Activated CD8-positive, alpha-beta T cell treated with anti-CD3 and anti-CD28 coated beads, Interleukin-2, amount 10 ng/mL, durations not matched to agents 7 days and 5 days (primary cell): ENCODE measurements at regions not wholly inside any gene's neighbourhood (a gene's known extent, or its start where the extent isn't known, plus 50 kb on each side); places are given as distances from the start of the nearest gene placed in this dataset.

Source experiments
- ATAC-seq: fragments of 150-1000 bp; cut with Tn5 transposase; one replicate; pipeline ENCODE4 v1.10.0; 2021; ENCODE audit warnings: moderate library complexity
- CTCF ChIA-PET: fragments of 350-600 bp; sonication (Branson Sonifier 250); formaldehyde crosslinking; loops from one replicate; lab custom pipeline; 2021; ENCODE audit warnings: antibody characterized with exemption; lab: Charles Lee
- POLR2A ChIA-PET: fragments of 350-600 bp; sonication (Branson Sonifier 250); formaldehyde crosslinking; loops from one replicate; lab custom pipeline; 2021; ENCODE audit warnings: antibody characterized with exemption; lab: Charles Lee
- DNase-seq: peaks from one replicate; pipeline ENCODE4 v3.0.0-alpha.2; 2020
- H3K27ac Mint-ChIP-seq: one replicate; pipeline ENCODE4 v1.8.0; 2021; ENCODE audit warnings: mild to moderate bottlenecking, mixed read lengths
- H3K27me3 Mint-ChIP-seq: one replicate; pipeline ENCODE4 v1.8.0; 2021; ENCODE audit warnings: low read depth, mixed read lengths
- H3K36me3 Mint-ChIP-seq: one replicate; pipeline ENCODE4 v1.8.0; 2021; ENCODE audit warnings: low read depth, mixed read lengths
- H3K4me1 Mint-ChIP-seq: one replicate; pipeline ENCODE4 v1.8.0; 2021; ENCODE audit warnings: low read depth, mixed read lengths
- H3K4me3 Mint-ChIP-seq: one replicate; pipeline ENCODE4 v1.8.0; 2021; ENCODE audit warnings: mild to moderate bottlenecking, mixed read lengths
- H3K9me3 Mint-ChIP-seq: one replicate; pipeline ENCODE4 v1.8.0; 2022; ENCODE audit warnings: mixed read lengths; ENCODE audit not compliant: insufficient read depth

DNA sequence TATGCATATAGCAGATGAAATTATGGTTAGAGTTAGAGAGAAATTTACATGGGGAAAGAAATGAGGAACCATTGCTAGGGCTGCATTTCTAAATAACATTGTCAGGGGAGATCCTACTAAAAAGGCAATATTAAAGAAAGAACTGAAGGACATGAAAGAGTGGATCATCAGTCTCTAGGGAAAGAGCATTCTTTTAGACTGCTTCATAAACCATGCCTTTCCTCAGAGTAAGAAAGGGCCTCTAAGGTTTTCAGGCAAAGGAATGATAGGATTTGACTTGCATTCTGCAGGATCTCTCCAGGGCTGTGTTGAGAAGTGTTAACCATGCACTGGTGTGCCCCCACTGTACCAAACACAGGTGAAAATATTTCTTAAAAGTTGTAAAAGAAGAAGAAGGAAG lies 385.4 kb upstream of the MAD2L1 start:
- Mint-ChIP-seq H3K9me3 (no peaks in the 10 kb centered on the region), H3K27me3 (no peaks in the 10 kb centered on the region), H3K36me3 (no peaks in the 10 kb centered on the region), H3K4me3 (no peak overlapping the region), H3K4me1 (no peaks in the 10 kb centered on the region), H3K27ac (no peak overlapping the region)
- ChIA-PET CTCF (no interaction called here), POLR2A (no interaction called here)
- ATAC-seq (no peak), DNase-seq (no peak)

DNA sequence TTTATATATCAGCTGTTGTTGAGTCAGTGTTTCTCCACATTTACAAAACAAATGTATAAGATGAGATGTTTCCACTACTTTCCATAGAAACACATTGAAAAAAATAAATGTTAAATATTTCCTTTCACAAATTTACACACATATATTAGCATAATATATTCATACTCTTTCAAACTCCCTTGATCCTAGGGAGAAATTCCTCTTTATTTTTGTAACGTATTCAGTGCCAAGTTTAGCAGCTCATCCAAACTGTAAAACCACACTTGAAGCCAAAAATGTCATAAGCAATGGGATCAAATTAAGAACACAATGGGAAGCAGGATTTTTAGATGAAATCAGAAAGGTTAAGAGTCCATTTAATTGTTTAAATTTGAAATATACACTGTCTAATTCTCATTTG lies 381.1 kb upstream of the MAD2L1 start:
- Mint-ChIP-seq H3K4me3 (no peak overlapping the region), H3K27me3 (no peaks in the 10 kb centered on the region), H3K27ac (no peak overlapping the region), H3K9me3 (no peaks in the 10 kb centered on the region), H3K36me3 (no peaks in the 10 kb centered on the region), H3K4me1 (no peaks in the 10 kb centered on the region)
- no peak for DNase-seq
- no peak for ATAC-seq
- POLR2A ChIA-PET, result no interaction called here
- CTCF ChIA-PET, result no interaction called here

DNA sequence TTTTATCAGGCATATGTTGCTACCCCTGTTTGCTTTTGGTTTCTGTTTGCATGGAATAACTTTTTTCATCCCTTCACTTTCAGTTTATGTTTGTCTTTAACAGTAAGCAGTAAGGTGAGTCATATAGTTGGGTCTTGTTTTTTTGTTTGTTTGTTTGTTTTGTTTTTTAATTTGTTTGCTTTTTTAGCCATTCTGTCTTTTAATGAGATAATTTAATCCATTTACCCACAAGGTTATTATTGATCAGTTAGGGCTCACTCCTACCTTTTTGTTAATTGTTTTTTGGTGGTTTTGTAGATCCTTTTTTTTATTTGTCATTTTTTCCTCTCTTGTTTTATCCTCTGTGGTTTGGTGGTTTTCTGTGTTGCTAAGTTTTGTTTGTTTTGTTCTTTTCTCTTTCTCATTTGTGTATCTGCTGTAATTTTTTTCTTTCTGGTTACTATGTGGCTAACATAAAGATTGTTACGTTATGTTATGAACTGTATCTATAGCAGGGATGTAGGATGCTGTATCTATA lies 379.5 kb upstream of the MAD2L1 start:
- Mint-ChIP-seq H3K4me3 (no peak overlapping the region), H3K27ac (no peak overlapping the region), H3K9me3 (no peaks in the 10 kb centered on the region), H3K4me1 (no peaks in the 10 kb centered on the region), H3K36me3 (no peaks in the 10 kb centered on the region), H3K27me3 (no peaks in the 10 kb centered on the region)
- no peak for DNase-seq
- CTCF ChIA-PET, result no interaction called here
- POLR2A ChIA-PET, result no interaction called here
- no peak for ATAC-seq

DNA sequence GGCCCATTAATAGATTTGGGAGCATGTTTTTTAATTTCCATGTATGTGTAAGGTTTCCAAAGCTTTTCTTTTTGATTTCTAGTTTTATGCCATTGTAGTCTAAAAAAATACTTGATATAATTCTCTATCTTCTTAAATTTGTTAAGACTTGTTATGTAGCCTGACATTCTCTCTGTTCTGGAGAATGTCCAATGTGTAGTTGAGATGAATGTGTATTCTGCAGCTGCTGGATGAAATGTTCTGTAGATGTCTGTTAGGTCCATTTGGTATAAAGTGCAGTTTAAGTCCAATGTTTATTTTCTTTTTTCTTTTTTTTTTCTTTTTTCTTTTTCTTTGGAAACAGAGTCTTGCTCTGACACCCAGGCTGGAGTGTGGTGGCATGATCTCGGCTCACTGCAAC lies 378.5 kb upstream of the MAD2L1 start:
- no peaks in the 10 kb centered on the region for H3K4me1 Mint-ChIP-seq
- H3K4me3 Mint-ChIP-seq, result no peak overlapping the region
- H3K9me3 Mint-ChIP-seq, result no peaks in the 10 kb centered on the region
- ChIA-PET CTCF (no interaction called here), POLR2A (no interaction called here)
- no peak overlapping the region for H3K27ac Mint-ChIP-seq
- no peaks in the 10 kb centered on the region for H3K36me3 Mint-ChIP-seq
- DNase-seq (no peak), ATAC-seq (no peak)
- H3K27me3 Mint-ChIP-seq, result no peaks in the 10 kb centered on the region

DNA sequence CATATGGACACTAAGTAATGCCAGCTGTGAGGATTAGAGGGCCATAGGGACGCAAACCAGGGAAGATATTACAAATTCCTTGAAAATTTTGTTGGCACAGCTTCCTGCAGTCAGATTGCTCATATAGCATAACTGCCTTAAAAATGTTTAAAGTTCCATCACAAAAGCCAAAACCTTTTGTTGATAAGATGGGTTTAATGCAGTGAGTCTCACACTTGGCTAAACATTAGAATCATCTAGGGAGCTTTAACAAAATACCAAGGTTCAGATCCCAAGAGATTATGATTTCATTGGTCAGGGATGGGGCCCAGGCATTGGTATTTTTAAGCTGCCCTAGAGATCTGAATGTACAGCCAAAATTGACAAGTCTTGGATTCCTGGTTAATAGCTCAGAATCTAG lies 376.5 kb upstream of the MAD2L1 start:
- Mint-ChIP-seq H3K27ac (no peak overlapping the region), H3K36me3 (no peaks in the 10 kb centered on the region), H3K9me3 (no peaks in the 10 kb centered on the region), H3K4me1 (no peaks in the 10 kb centered on the region), H3K27me3 (no peaks in the 10 kb centered on the region), H3K4me3 (no peak overlapping the region)
- ATAC-seq, result no peak
- ChIA-PET POLR2A (no interaction called here), CTCF (no interaction called here)
- DNase-seq, result no peak

DNA sequence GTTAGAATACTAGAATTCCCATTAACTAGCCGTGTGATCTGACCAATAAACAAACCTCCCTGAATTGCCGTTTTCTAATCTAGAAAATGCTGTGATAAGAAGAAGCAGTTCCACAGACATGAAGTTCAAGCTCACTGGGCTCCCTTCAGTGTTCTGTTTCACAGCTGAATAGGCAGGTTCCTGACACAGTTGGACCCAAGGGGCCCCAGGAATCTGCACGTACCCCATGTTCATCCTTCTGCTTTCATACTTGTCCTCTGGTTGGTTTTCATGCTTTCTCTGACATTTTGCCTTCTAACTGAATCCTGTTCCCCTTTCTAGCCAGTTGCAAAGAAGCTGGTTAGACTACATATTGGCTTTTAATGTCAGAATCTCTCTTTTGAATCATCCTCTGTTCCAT lies 374.1 kb upstream of the MAD2L1 start:
- no peak overlapping the region for H3K4me3 Mint-ChIP-seq
- ChIA-PET POLR2A (no interaction called here), CTCF (no interaction called here)
- H3K36me3 Mint-ChIP-seq, result no peaks in the 10 kb centered on the region
- H3K9me3 Mint-ChIP-seq, result no peaks in the 10 kb centered on the region
- H3K4me1 Mint-ChIP-seq, result no peaks in the 10 kb centered on the region
- no peaks in the 10 kb centered on the region for H3K27me3 Mint-ChIP-seq
- ATAC-seq (no peak), DNase-seq (no peak)
- no peak overlapping the region for H3K27ac Mint-ChIP-seq

DNA sequence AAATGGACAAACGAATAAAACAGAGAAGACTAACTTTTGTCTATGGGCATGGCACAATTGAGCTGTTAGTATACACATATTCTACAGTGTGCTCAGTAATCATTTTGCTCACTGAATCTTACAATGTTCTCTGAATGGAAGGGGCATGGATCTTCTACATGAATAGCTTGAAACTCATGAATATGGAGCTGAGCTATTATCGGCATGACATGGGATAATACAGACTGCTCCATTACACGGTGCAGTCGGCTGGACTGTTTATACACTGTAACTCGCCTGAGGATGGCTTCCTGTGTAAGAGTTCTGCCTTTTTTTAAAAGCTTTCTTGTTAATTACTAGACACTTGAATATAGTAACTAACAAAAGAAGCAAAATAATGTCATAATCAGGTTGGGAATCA lies 368.5 kb upstream of the MAD2L1 start:
- Mint-ChIP-seq H3K4me1 (no peaks in the 10 kb centered on the region), H3K27ac (no peak overlapping the region), H3K36me3 (no peaks in the 10 kb centered on the region), H3K27me3 (no peaks in the 10 kb centered on the region), H3K9me3 (no peaks in the 10 kb centered on the region), H3K4me3 (no peak overlapping the region)
- DNase-seq (no peak), ATAC-seq (no peak)
- ChIA-PET CTCF (no interaction called here), POLR2A (no interaction called here)

DNA sequence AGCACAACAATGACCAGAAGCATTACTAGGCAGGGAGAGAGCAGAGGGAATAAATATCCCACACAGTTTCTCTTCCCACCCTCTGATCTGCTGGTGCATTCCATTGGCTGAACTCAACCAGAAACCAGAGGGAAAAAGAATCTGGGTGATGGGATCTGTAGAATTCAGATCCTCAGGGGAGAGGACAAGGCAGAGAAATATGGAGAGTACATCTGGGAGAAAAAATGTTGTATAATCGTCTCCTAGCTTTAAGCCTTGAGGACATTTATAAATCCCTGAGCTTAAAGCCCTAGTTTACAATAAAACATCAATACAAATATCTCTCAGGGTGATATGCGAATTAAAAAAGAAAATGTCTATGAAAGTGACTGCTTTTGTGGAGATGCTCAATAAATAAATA lies 368.1 kb upstream of the MAD2L1 start:
- Mint-ChIP-seq H3K27ac (no peak overlapping the region), H3K36me3 (no peaks in the 10 kb centered on the region), H3K27me3 (no peaks in the 10 kb centered on the region), H3K4me3 (no peak overlapping the region), H3K4me1 (no peaks in the 10 kb centered on the region), H3K9me3 (no peaks in the 10 kb centered on the region)
- DNase-seq, result no peak
- ATAC-seq, result no peak
- POLR2A ChIA-PET, result no interaction called here
- CTCF ChIA-PET, result no interaction called here

DNA sequence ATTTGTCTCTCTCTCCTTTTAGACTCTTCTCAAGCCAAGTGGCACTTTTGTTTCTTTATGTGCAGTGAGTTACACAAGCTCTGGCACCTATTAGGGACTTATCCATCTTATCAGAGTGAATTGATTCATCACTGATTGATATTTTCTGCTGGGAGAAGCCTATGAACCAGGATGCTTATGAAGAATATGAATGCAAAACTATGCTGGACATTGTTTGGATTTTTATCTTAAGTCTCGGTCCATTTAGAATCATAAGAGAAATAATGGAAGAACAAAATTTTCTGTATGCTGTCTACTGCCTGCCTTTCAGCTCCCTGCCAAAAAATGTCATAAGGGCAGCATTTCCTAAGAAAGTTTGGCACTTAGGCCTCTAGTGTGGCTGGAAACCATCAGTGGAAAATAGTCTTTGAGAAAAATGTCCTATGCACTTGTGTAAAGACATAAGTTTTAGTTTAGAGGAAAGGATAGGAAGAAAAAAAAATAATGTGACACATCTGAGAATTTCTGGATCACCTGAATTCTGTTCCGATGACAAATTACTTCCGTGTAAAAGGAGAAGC lies 365.7 kb upstream of the MAD2L1 start:
- Mint-ChIP-seq H3K4me1 (no peaks in the 10 kb centered on the region), H3K27me3 (no peaks in the 10 kb centered on the region), H3K36me3 (no peaks in the 10 kb centered on the region), H3K9me3 (no peaks in the 10 kb centered on the region), H3K4me3 (no peak overlapping the region), H3K27ac (no peak overlapping the region)
- ATAC-seq, result no peak
- ChIA-PET POLR2A (no interaction called here), CTCF (no interaction called here)
- no peak for DNase-seq

DNA sequence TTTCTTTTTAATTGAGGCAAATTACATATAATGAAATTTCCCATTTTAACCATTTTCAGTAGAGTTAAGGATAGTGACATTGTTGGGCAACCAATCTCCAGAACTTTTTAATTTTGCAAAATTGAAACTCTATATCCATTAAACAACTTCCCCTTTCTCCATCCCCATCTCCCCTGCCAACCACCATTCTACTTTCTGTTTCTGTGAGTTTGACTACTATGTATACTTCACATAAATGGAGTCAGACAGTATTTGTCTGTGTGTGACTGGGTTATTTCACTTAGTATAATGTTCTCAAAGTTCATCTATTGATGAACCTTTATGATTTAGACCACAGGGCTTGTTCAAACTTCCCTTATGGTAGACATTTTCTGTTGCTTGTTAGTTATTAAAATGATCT lies 364.5 kb upstream of the MAD2L1 start:
- Mint-ChIP-seq H3K4me1 (no peaks in the 10 kb centered on the region), H3K27ac (no peak overlapping the region), H3K36me3 (no peaks in the 10 kb centered on the region), H3K4me3 (no peak overlapping the region), H3K9me3 (no peaks in the 10 kb centered on the region), H3K27me3 (no peaks in the 10 kb centered on the region)
- ChIA-PET POLR2A (no interaction called here), CTCF (no interaction called here)
- ATAC-seq, result no peak
- no peak for DNase-seq

DNA sequence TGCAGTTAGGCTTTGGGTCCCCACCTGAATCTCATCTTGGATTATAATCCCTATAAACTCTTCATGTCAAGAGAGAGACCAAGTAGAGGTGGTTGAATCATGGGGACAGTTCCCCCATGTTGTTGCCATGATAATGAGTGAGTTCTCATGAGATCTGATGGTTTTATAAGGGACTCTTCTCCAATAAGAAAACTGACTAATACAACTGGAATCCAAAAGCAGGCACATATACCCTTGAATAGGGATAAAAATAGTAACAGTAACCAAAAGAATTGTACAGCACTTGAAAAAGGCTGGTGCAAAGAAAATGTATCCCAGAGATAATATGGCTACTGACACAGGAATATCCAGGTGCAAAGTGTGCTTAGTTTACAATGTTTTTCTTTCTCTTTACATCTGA lies 351.5 kb upstream of the MAD2L1 start:
- Mint-ChIP-seq H3K36me3 (no peaks in the 10 kb centered on the region), H3K4me1 (no peaks in the 10 kb centered on the region), H3K27ac (no peak overlapping the region), H3K9me3 (no peaks in the 10 kb centered on the region), H3K4me3 (no peak overlapping the region), H3K27me3 (no peaks in the 10 kb centered on the region)
- ATAC-seq (no peak), DNase-seq (no peak)
- ChIA-PET POLR2A (no interaction called here), CTCF (no interaction called here)

DNA sequence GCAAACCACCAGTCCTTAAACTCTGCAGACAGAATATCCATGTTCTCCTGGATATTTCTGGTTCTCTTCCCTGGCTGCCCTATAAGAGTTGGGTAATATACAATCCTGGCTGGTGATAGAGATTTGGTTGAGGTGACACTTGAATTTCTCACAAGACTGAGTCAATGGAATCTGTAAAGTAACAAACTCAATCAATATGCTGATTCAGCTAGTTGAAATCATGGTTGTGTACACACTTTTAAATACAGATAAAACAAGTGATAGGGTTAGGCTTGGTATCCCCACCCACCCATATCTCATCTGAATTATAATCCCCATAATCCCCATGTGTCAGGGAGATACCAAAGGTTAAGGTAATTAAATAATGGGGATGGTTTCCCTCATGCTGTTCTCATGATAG lies 349.2 kb upstream of the MAD2L1 start:
- H3K4me3 Mint-ChIP-seq, result no peak overlapping the region
- DNase-seq (no peak), ATAC-seq (no peak)
- H3K9me3 Mint-ChIP-seq, result peaks cover under 1% of the 10 kb centered on the region
- ChIA-PET CTCF (no interaction called here), POLR2A (no interaction called here)
- no peaks in the 10 kb centered on the region for H3K27me3 Mint-ChIP-seq
- no peak overlapping the region for H3K27ac Mint-ChIP-seq
- H3K36me3 Mint-ChIP-seq, result no peaks in the 10 kb centered on the region
- no peaks in the 10 kb centered on the region for H3K4me1 Mint-ChIP-seq

DNA sequence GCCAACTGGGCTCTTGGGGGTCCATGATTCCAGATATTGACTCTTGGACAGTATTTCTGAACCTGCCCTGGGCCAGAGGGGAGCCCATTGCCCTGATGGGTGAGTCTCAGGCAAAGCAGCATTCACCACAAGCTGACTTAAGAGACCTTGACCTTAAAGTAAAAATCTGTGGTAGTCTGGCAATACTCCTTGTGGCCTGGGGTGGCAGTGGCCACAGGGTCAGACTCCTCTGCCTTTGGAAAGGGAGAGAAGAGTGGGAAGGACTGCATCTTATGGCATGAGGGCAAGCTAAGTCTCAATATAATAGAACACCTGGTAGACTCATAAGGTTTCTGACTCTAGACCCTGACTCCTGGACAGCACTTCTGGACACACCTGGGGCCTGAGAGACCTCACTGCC lies 340.3 kb upstream of the MAD2L1 start:
- H3K27me3 Mint-ChIP-seq, result no peaks in the 10 kb centered on the region
- ChIA-PET POLR2A (no interaction called here), CTCF (no interaction called here)
- peaks cover 6% of the 10 kb centered on the region for H3K9me3 Mint-ChIP-seq
- no peak overlapping the region for H3K27ac Mint-ChIP-seq
- H3K36me3 Mint-ChIP-seq, result no peaks in the 10 kb centered on the region
- ATAC-seq (no peak), DNase-seq (no peak)
- H3K4me1 Mint-ChIP-seq, result no peaks in the 10 kb centered on the region
- no peak overlapping the region for H3K4me3 Mint-ChIP-seq
